NCI-H526 (cell line): ENCODE measurements at regions not wholly inside any gene's neighbourhood (a gene's known extent, or its start where the extent isn't known, plus 50 kb on each side); places are given as distances from the start of the nearest gene placed in this dataset.
A peak's percentile ranks its signal among the peaks of the same experiment; 100 is the strongest.

Experiments used
- DNase-seq, 2 experiments: peaks; one replicate each; lab custom pipeline; 2025; lab: John Stamatoyannopoulos, UW

DNA sequence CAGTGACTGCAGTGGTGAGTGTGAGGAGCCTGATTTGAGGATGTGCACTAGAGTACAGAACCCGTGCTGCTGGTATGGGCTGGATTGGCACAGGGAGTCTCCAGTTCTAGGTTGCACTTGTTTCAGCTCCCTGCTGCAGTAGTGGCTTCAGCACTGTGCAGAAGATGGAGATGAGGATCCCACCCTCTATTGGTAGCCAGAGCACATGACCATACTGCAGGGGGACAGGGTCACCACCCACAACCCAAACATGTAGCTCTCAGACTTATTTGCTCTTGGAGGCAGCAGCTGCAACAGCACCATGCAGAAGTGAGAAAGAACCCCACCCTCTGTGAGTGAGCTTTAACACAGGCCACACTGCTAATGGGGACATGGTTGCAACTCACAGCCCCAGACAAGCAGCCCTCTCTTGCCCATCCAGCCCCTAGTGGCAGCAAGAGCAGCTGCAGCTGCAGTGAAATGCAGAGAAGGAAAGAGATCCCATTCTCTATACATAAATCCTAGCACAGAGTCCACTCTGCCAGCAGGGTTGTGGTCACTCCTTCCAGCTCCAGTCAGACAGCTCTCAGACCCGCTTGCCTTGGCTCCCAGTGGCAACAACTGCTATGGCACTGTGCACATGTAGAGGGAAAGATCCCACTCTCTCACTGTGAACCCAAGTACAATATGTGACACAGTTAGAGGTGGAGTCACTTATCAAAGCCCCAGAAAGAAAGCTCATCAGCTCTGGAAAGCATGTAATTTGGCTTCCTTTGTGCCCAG, 51.4 kb upstream of the SCIN start:
- peak in 1 of 2 experiments; percentile 30 for DNase-seq

DNA sequence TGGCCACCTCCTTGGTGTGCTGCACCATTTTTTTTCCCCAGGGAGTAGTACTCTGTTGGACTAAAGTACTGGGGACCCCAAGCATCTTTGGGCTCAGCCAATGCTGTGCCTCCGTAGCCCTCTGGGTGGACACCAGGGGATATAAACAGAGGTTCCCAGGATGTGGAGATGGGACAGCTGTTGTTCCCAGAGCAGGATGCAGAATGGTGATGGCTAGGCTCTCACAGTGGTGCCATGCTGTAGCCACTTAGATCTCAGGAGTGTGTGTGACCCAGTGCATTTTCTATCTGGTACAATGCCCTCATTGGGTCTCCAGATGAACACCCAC, 50.9 kb upstream of the SCIN start:
- no peak for DNase-seq
